GM18861 (cell line): ENCODE measurements at regions not wholly inside any gene's neighbourhood (a gene's known extent, or its start where the extent isn't known, plus 50 kb on each side); places are given as distances from the start of the nearest gene placed in this dataset.
"Not testable (repeated sequence)": the region's sequence is repeated elsewhere in the genome, so short reads cannot be mapped to it uniquely, and the experiment has no call there.

Experiments
- ATAC-seq: cut with Tn5 transposase; IDR thresholded peaks from one replicate; pipeline ENCODE4 v1.9.1; 2021; ENCODE audit not compliant: unreplicated experiment

GRCh38 chr2:160583813-160584537 lies 90.4 kb upstream of the RBMS1 start:
- ATAC-seq = no peak

- no peak for ATAC-seq
These were observed 91.4 kb upstream of the RBMS1 start for GRCh38 chr2:160584972-160585494.

- ATAC-seq = no peak
These were observed 97.1 kb upstream of the RBMS1 start for GRCh38 chr2:160590664-160591063.

- no peak for ATAC-seq
These were observed 98.8 kb upstream of the RBMS1 start for GRCh38 chr2:160592401-160592800.

- ATAC-seq = no peak
These were observed 99.4 kb upstream of the RBMS1 start for GRCh38 chr2:160592993-160593392.

GRCh38 chr2:160596441-160596840 lies 102.8 kb upstream of the RBMS1 start:
- ATAC-seq = no peak

GRCh38 chr2:160600437-160600836 lies 106.8 kb upstream of the RBMS1 start:
- ATAC-seq = not testable (repeated sequence)

GRCh38 chr2:160602073-160602472 lies 108.5 kb upstream of the RBMS1 start:
- ATAC-seq = no peak

- no peak for ATAC-seq
These were observed 110.3 kb upstream of the RBMS1 start for GRCh38 chr2:160603771-160604510.

GRCh38 chr2:160606341-160606740 lies 112.7 kb upstream of the RBMS1 start:
- ATAC-seq = no peak

GRCh38 chr2:160608599-160608998 lies 115.0 kb upstream of the RBMS1 start:
- no peak for ATAC-seq

- no peak for ATAC-seq
These were observed 115.7 kb upstream of the RBMS1 start for GRCh38 chr2:160609346-160609745.

- no peak for ATAC-seq
These were observed 116.4 kb upstream of the RBMS1 start for GRCh38 chr2:160610041-160610440.

- no peak for ATAC-seq
These were observed 118.8 kb upstream of the RBMS1 start for GRCh38 chr2:160612266-160612856.

- no peak for ATAC-seq
These were observed 120.0 kb upstream of the RBMS1 start for GRCh38 chr2:160613466-160614153.

- ATAC-seq = no peak
These were observed 120.8 kb upstream of the RBMS1 start for GRCh38 chr2:160614391-160614790.

- ATAC-seq = no peak
These were observed 122.1 kb upstream of the RBMS1 start for GRCh38 chr2:160615706-160616105.

GRCh38 chr2:160616149-160616548 lies 122.5 kb upstream of the RBMS1 start:
- ATAC-seq = no peak

GRCh38 chr2:160621748-160622147 lies 128.1 kb upstream of the RBMS1 start:
- ATAC-seq = no peak

GRCh38 chr2:160628020-160628637 lies 134.5 kb upstream of the RBMS1 start:
- not testable (repeated sequence) for ATAC-seq

- ATAC-seq = no peak
These were observed 135.2 kb upstream of the RBMS1 start for GRCh38 chr2:160628811-160629210.
